Lower lobe of right lung (tissue), 2 donors: ENCODE measurements at regions not wholly inside any gene's neighbourhood (a gene's known extent, or its start where the extent isn't known, plus 50 kb on each side); places are given as distances from the start of the nearest gene placed in this dataset.

ENCODE experiments used
- ATAC-seq, 2 donors: fragments of 200-7000 bp; cut with Tn5 transposase; one replicate each; pipeline ENCODE4 v1.9.1; 2020 to 2022; ENCODE audit warnings: mild to moderate bottlenecking in 2 of 2, moderate library complexity in 2 of 2
- DNase-seq: peaks from one replicate; pipeline ENCODE4 v3.0.0-alpha.2; 2020
- H3K27ac ChIP-seq: fragments of 200-600 bp; one replicate; pipeline ENCODE4 v1.8.0; 2022
- H3K27me3 ChIP-seq: fragments of 200-600 bp; one replicate; pipeline ENCODE4 v1.8.0; 2022; ENCODE audit warnings: low read depth
- H3K36me3 ChIP-seq: fragments of 200-600 bp; one replicate; pipeline ENCODE4 v1.8.0; 2022; ENCODE audit warnings: mild to moderate bottlenecking
- H3K4me1 ChIP-seq: fragments of 200-600 bp; one replicate; pipeline ENCODE4 v1.8.0; 2022
- H3K4me3 ChIP-seq: fragments of 200-600 bp; one replicate; pipeline ENCODE4 v1.8.0; 2022; ENCODE audit warnings: mild to moderate bottlenecking
- H3K9me3 ChIP-seq: fragments of 200-600 bp; one replicate; pipeline ENCODE4 v1.8.0; 2022
- CTCF ChIP-seq: fragments of 200-600 bp; IDR thresholded peaks from one replicate; pipeline ENCODE4 v1.8.0; 2022; ENCODE audit warnings: antibody characterized with exemption, mild to moderate bottlenecking
- intact Hi-C: fragments of 100-400 bp; cut with DNase I; formaldehyde crosslinking; loops from one replicate; pipeline ENCODE4 v1.11.0; 2022
- donor health status: DM: no; HTN: yes; CAD: no; lungs with severe emphysema.

- H3K4me3 ChIP-seq: no peak overlapping the region
- H3K9me3 ChIP-seq: no peaks in the 10 kb centered on the region
- H3K27ac ChIP-seq: no peak overlapping the region
- no peak for TF ChIP-seq CTCF
- no peaks in the 10 kb centered on the region for H3K36me3 ChIP-seq
- H3K27me3 ChIP-seq: peaks cover 24% of the 10 kb centered on the region
- intact Hi-C loops: no loop called here
- H3K4me1 ChIP-seq: no peaks in the 10 kb centered on the region
- ATAC-seq: no peak
- DNase-seq: no peak
These were observed 736.2 kb downstream of the BRD1 start for GRCh38 chr22:49091451-49091850.

GRCh38 chr22:49090853-49091135, 736.9 kb downstream of the BRD1 start:
- ATAC-seq (no peak), DNase-seq (no peak)
- no peak for TF ChIP-seq CTCF
- intact Hi-C loops: no loop called here
- H3K36me3 ChIP-seq: no peaks in the 10 kb centered on the region
- no peaks in the 10 kb centered on the region for H3K9me3 ChIP-seq
- H3K4me1 ChIP-seq: no peaks in the 10 kb centered on the region
- H3K27me3 ChIP-seq: peaks cover 31% of the 10 kb centered on the region
- H3K4me3 ChIP-seq: no peak overlapping the region
- no peak overlapping the region for H3K27ac ChIP-seq

GRCh38 chr22:49090061-49090852, 737.4 kb downstream of the BRD1 start:
- Histone ChIP-seq H3K27me3 (peaks cover 36% of the 10 kb centered on the region), H3K9me3 (no peaks in the 10 kb centered on the region), H3K27ac (no peak overlapping the region), H3K4me1 (no peaks in the 10 kb centered on the region), H3K36me3 (no peaks in the 10 kb centered on the region), H3K4me3 (no peak overlapping the region)
- DNase-seq: no peak
- intact Hi-C loops: no loop called here
- TF ChIP-seq CTCF: no peak
- no peak for ATAC-seq

DNA sequence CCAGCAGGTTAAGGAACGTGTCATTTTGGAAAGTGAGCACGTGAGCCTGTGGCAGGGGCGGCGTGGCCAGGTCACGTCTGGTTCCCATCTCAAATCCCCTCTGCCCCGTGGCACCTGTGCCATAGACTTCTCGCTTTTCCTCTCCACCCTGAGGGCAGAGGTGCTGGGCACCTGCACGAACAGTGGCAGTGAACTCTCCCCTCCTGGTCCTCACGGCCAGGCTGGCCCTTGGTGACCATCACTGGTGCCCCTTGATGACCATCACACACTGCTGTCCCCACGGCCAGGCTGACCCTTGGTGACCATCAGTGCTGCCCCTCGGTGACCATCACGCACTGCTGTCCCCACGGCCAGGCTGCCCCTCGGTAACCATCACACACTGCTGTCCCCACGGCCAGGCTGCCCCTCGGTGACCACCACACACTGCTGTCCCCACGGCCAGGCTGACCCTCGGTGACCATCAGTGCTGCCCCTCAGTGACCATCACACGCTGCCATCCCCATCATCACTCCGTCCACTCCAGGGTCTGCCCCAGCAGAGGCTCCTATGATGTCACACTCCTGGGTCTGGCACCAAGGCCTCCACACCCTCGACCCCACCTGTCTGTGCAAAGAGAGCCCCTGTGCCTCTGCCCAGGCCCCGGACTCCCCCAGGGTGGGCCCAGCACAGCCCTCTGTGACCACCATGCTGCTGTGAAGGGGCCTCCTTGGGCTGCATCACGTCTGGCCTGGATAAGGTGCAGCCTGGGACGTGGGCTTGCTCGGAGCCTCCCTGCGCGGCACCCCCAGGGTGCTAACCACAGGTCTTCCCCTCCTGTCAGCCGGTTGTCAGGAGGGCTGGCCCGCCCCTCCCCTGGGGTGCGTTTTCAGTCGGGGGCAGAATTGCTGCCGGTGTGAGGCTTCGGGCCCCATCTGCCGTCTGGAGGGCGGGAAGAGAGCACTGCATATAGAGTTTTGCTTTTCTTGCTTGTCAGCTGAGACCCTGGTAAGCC, 738.6 kb downstream of the BRD1 start:
- H3K27me3 ChIP-seq: peaks cover 38% of the 10 kb centered on the region
- H3K4me1 ChIP-seq: no peaks in the 10 kb centered on the region
- intact Hi-C loops: no loop called here
- no peak overlapping the region for H3K27ac ChIP-seq
- H3K36me3 ChIP-seq: no peaks in the 10 kb centered on the region
- ATAC-seq (no peak), DNase-seq (no peak)
- no peak for TF ChIP-seq CTCF
- H3K9me3 ChIP-seq: no peaks in the 10 kb centered on the region
- H3K4me3 ChIP-seq: no peak overlapping the region

DNA sequence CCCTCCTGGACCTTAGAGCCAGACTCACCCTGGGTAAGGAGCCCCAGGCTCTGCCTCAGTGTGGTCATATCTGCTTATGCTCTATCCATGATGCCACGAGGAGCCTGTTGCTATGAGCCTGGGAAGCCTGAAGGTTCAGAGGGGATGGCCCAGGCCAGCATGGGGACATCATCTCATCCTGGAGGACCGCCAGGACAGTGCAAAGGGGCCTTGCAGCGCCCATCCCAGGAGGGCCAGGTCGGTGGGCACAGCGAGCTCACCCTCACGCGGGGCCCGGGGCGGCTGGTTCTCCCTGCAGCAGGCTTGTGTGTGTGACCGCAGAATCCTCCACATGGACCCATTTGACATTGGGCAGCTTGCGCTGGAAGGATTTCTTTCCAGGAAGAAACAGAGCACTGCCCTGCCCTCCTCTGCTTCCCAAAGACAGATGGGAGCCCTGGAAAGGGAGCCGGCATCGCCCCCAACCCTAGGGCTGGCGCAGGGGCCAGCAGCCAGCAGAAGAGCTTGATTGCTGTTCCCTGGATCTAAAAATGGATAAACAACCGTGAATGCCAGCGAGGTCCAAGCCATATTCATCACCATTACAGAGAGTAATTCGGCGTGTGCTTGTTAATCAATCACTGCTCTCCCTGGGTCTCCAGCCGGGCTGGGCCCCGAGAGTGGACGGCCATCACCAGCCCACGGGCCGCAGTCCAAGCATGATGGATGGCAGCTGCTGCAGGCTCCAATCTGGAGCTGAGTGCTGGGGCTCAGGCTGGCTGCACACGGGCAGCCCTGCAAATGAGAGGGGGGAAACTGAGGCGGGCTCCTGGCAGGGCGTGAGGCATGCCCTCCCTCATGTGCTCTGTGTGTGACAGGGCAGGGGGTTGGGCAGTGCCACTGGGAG, 739.7 kb downstream of the BRD1 start:
- DNase-seq: no peak
- Histone ChIP-seq H3K4me3 (no peak overlapping the region), H3K27me3 (peaks cover 33% of the 10 kb centered on the region), H3K9me3 (no peaks in the 10 kb centered on the region), H3K4me1 (no peaks in the 10 kb centered on the region), H3K36me3 (no peaks in the 10 kb centered on the region), H3K27ac (no peak overlapping the region)
- no peak for TF ChIP-seq CTCF
- no peak for ATAC-seq
- intact Hi-C loops: no loop called here
